ENCODE measurements at regions not wholly inside any gene's neighbourhood (a gene's known extent, or its start where the extent isn't known, plus 50 kb on each side); places are given as distances from the start of the nearest gene placed in this dataset.

GRCh38 chr3:194225988-194226663 is 90.2 kb downstream of the HES1 start:
- no peak for DNase-seq (ENCODE audit: low read depth)
- Histone ChIP-seq H3K4me3 (ENCODE audit: low read depth, low read length) (no peak overlapping the region), H3K27me3 (ENCODE audit: control insufficient read depth, insufficient read depth, low read length) (peaks cover 6% of the 10 kb centered on the region), H3K36me3 (ENCODE audit: control insufficient read depth, insufficient read depth, low read length) (no peaks in the 10 kb centered on the region)
- no peak for TF ChIP-seq CTCF (IDR thresholded peaks at IDR 0.05; ENCODE audit: insufficient read depth, low read length, severe bottlenecking)
- no peak for FAIRE-seq

- Histone ChIP-seq H3K4me3 (ENCODE audit: low read depth, low read length) (no peak overlapping the region), H3K27me3 (ENCODE audit: control insufficient read depth, insufficient read depth, low read length) (no peaks in the 10 kb centered on the region), H3K36me3 (ENCODE audit: control insufficient read depth, insufficient read depth, low read length) (no peaks in the 10 kb centered on the region)
- no peak for FAIRE-seq
- no peak for TF ChIP-seq CTCF (IDR thresholded peaks at IDR 0.05; ENCODE audit: insufficient read depth, low read length, severe bottlenecking)
- peak; percentile 70 for DNase-seq (ENCODE audit: low read depth)
Observed at GRCh38 chr3:194231929-194232832, 96.2 kb downstream of the HES1 start.

DNA sequence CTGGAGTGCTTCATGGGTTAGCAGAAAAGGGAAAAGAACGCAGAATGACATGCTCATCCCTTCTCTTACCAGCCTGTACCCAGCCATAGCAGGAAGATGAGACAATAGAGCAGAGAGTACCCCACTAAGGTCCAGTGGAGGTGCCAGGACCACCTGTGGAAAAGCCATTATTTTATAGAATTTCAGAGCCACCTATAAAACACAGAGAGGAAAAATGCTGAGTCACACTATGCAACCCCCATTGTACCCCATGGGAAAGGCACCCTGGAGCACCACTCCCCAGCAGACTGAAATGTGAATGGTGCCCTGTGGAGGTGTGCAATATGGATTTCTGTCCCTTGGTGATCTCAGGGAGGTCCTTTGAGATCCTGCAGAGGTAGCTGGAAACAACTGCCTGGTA is 97.2 kb downstream of the HES1 start:
- FAIRE-seq (no peak), DNase-seq (ENCODE audit: low read depth) (no peak)
- H3K27me3 ChIP-seq (ENCODE audit: control insufficient read depth, insufficient read depth, low read length), result no peaks in the 10 kb centered on the region
- H3K4me3 ChIP-seq (ENCODE audit: low read depth, low read length), result no peak overlapping the region
- no peak for TF ChIP-seq CTCF (IDR thresholded peaks at IDR 0.05; ENCODE audit: insufficient read depth, low read length, severe bottlenecking)
- no peaks in the 10 kb centered on the region for H3K36me3 ChIP-seq (ENCODE audit: control insufficient read depth, insufficient read depth, low read length)

DNA sequence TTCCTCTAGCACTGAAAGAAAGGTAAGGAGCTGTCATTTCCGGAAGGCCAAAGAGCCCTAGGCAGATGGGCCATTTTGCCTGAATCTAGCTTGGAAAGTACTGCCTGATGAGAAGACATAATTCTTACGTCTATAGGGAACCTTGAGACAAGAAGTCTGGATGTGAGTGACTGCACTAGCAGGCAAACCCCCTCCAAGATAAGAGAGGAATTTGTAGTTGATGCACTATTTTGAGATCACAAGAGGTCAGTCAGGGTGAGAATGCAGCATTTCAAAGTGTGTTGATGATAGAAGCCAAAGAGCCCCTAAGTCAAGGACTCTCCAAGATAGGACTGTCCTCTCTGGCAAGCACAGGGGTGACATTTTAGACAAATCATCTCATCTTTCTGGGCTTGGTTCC is 99.2 kb downstream of the HES1 start:
- H3K27me3 ChIP-seq (ENCODE audit: control insufficient read depth, insufficient read depth, low read length), result no peaks in the 10 kb centered on the region
- no peak for FAIRE-seq
- TF ChIP-seq CTCF (IDR thresholded peaks at IDR 0.05; ENCODE audit: insufficient read depth, low read length, severe bottlenecking), result no peak

GRCh38 chr3:194237110-194237509 is 101.2 kb downstream of the HES1 start:
- no peak overlapping the region for H3K4me3 ChIP-seq (ENCODE audit: low read depth, low read length)
- no peak for DNase-seq (ENCODE audit: low read depth)
- no peaks in the 10 kb centered on the region for H3K27me3 ChIP-seq (ENCODE audit: control insufficient read depth, insufficient read depth, low read length)
- no peaks in the 10 kb centered on the region for H3K36me3 ChIP-seq (ENCODE audit: control insufficient read depth, insufficient read depth, low read length)
- no peak for TF ChIP-seq CTCF (IDR thresholded peaks at IDR 0.05; ENCODE audit: insufficient read depth, low read length, severe bottlenecking)
- FAIRE-seq, result no peak

More for the DNA sequence above, 99.2 kb downstream of the HES1 start:
- no peak for DNase-seq (ENCODE audit: low read depth)
- Histone ChIP-seq H3K4me3 (ENCODE audit: low read depth, low read length) (no peak overlapping the region), H3K36me3 (ENCODE audit: control insufficient read depth, insufficient read depth, low read length) (no peaks in the 10 kb centered on the region)

Data from bronchial epithelial cell (primary cell).